CD4-positive, alpha-beta T cell treated with Interleukin-6 for 4 hours (primary cell): ENCODE measurements at regions not wholly inside any gene's neighbourhood (a gene's known extent, or its start where the extent isn't known, plus 50 kb on each side); places are given as distances from the start of the nearest gene placed in this dataset.

Experiments
- DNase-seq: peaks from one replicate; pipeline ENCODE4 v3.0.0-alpha.2; 2020; ENCODE audit warnings: mixed read lengths

DNA sequence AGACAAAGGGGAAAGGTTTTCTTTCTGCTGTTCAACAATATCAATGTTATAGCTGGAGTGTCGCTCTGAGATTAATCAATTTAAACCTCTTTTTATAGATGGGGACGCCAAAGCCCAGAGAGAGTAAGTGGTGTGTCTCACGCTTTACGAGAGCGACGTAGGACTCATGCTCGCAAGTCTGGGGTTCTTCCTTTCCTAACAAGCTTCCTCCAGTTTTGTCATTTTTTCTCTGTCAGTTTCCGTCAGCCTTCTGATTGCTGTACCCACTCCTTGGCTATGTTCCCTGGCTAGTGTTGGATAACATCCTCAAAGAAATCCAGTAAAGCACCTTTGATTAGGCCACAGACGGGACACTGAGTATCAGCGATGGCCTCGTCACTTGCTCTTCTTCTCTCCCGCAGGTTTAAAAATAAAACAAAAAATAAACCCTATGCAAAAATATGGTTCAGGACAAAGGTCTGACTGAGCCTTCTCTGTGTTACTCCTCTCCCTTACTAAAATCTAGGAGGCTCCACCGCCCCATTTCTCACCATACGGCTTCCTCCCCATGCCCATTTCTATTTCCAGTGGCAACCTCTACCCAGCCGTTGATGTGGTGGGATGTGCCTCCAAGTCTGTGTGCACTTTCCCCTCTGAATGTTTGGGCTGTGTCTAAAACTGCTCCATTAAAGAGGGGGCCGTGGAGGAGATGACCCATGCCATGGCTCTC, 172.7 kb upstream of the PARP11 start:
- DNase-seq, result no peak

DNA sequence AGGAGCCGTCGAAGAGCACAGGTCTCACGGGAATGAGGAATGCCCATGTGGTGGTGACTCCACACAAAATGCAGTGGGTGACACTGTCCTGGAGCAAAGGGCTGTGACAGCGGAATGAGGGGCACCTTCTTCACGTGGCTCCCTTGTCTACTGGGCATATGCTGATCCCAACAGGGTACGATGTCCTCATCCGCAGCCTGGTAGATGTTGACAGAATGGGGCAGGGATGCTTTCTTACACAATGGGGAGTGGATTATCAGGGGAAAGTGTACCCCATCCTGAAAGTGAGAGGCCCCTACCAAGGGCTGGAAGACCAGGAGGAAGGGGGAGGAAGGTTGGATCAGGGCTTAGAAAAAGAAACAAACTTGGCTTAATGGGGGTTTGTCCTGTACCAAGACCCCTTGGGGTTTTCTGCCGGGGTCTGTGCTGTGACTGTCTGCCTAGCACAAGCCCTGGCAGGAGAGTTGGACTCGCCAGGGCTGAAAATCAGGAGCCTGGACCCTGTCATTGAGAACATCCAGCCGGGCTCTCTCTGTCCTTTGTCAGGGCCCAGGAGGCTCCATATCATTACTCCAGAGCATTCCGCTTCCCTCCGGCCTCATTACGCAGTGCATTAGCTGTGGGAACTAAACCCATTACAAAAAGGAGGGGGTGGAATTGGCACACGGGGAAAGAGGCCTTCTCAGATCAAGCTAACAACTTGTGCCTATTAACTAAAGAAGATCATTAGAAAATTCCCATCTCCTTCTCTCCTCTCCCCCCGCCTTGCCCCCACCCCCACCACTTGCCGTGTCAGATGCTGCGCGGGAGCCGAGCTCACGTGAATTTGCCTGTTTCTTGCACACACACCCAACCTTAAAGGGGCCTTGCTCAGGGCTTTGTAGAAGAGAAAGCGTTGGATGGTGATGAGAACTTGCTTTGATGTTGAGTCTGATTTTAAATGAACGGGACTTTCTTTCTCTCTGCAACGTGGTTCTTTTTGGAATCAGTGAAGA, 171.8 kb upstream of the PARP11 start:
- no peak for DNase-seq

DNA sequence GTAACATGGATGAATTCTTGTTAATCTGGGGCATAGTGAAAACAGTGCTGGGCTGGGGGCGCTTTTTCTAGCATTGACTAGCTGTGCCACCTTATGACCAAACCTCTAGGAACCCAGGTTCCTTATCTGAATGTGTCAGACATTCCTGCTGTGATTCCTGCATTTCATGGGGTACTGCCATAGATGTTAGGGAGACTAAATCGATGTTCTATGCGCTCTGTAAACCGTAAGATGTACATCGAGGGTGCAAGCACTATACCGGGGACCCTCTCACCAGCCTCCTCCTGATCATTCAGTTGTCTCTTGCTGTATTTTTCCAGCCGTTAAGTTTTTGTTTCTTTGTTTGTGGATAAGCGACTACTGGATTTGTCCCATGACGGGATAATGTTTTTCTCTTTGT, 170.9 kb upstream of the PARP11 start:
- no peak for DNase-seq

DNA sequence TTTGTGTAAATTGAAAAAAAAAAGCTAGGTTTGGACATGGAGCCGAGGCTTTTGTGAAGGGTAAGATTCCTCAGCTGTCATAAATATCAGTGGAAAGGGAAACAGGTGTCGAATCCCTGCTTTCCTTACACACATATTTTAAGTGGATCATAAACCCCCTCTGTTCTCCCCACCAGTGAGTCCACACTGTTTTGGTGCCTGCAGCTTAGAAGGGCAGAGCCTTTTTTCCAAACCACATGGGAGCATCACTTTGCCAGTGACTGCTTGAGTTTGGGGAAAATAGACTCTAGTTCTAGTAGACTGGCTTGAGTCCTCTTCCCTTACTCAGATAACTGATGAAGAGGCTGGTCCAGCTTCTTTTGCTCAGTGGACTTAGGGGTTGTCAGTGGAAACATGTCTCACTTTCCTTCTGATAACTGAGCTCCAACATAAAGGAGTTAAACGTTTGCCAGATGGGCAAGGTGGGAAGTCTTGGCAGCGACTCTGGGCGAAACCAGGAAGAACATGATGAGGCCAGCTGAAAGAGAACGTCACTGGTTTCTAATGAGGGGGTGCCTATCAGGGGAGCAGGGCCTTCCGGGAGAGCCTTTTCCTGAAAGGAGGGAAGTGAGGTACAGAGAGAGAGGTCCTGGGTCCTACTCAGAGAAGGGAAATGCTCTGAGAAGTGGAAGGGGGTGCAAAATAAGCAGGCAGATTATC, 168.1 kb upstream of the PARP11 start:
- no peak for DNase-seq

DNA sequence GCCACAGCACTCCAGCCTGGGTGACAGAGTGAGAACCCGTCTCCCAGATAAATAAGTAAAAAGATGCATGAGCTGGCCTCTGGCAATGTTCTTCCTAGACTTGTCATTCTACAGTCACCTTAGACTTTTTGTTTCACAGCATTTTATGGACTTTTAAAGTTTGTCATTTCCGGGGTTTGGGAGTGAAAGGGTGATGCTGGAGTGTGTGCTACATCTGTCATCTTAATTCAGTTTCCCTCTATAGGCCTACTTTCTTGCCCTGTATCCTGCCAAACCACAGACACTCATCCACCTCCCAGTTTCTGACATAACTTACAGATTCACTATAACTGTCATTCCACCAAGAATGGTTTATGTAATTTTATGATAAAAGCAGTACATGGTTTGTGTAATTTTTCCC, 166.7 kb upstream of the PARP11 start:
- DNase-seq, result no peak

DNA sequence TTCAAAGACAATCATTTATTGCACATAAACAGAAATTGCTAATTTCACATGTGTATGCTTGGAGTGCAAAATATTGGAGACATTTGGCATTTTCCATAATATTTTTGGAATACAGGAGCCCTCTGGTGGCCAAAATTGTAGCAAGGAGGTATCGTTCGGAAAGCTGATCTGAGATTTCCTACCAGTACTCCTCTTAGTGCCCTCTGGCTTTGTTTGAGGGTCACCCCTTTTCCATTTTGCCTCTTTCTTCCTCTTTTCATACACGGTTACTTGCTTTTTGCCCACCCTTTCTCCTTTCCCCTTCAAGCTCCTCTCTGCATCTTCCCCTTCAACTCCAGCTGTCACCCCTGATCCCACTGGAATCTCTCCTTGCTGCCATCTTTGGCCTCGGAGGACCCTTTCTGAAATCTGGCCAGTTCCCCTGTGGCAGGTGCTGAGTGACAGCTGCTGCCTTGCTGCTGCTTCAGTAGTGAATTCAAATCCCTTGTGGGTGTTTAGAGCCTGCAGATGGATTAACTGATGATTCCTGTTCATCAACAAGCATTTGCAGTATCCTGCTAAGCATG, 164.6 kb upstream of the PARP11 start:
- peak; percentile 51 for DNase-seq

DNA sequence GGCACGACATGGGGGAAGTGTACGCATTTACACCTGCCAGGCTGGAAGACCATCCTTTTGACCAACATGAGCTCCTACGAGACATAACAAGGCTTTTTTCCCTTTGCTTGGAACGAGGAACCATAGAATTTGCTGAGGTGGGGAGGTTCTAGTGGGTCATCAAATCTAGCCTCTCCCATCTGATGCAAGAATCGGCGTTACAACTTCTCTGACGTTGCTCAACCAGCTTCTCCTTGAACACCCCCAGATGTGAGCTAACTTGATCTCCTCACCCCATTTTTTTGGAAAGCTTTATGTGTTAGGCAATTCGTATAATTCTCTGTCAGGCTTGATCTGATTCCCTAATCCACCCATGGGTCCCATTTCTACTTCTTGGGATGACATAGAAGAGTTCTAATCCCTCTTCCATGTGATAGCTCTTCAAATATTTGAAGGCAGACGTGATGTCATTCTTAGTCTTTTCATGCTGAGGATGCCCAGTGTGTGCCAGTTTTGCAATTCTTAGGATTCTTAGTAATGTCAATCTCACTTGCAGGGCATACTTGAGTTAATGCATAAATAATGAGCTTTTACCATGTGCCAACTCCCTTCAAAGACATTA, 163.6 kb upstream of the PARP11 start:
- no peak for DNase-seq

DNA sequence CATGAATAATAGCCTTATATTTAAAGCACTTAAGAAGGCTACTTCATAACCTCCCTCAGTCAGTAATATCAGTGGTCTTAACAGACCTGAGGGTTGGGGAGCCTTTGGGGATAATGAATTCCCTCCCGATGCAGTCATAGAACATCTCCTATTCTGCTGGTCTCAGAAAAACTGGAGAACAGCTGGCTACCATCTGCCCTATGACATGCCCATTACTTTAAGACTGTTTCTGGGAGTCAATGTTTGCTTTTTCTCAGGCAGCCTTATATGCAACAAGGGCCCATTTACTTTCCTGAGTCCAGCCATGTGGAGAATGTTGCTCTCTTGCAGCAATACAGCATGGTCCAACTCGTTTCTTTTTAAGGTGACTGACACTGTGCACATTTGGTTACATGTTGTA, 161.7 kb upstream of the PARP11 start:
- DNase-seq, result no peak

DNA sequence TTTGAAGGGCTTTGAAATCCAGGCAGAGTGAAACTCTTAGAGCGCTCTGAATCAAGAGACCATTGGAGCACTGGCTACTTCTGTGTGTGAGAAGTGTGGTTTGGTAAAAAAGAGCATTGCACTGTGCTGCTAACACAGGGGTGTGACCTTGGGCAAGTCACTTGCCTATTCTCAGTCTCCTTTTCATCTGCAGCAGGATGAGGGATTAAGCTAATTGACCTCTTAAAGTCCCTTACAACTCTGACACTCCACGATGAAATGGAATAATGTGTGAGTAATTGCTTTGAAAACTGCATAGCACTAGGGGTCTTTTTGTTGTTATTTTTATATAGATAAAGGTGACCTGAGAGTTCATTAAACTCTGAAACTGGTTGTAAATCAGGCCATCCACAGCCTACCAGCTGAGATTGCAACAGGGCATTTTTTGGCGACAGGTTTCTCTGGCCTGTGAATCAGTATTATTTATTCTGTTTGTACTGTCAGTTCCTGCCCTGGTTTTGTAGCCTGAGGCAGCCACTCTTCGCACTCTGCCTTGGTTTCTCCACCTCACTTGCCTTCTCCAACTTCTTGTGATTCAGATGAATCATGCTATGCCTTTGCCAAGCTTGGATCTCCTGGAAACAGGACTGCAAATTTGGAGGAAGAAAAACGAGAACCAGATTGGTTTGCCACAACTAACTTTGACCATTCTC, 159.9 kb upstream of the PARP11 start:
- DNase-seq, result no peak

DNA sequence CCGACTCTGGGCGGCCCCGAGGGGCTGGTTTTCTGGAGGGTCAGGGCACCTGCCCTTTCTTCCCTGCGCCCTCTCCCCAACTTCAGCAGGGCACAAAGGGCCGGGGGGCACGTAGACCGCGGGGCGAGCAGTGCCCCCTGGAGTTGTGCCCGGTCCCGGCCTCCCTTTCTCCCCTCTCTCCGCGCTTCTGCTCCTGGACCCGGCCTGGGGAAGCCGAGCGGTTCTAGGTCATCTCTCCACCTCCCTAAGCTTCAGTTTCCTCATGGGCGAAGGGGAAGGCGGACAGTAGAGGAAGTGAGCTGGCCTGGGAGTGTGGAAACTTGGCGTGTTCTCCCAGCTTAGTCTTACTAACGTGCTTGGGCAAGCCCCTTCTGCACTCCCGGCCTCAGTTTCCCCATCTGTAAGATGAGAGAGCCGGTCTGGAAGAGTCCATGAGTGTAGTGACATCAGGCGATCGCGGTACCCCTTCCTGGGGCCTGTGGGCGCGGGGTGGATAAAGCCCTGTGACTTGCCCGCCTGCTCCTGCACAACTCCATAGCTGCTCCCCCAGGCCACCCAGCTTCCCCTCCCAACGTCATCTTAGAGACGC, 158.6 kb upstream of the PARP11 start:
- DNase-seq, result no peak

DNA sequence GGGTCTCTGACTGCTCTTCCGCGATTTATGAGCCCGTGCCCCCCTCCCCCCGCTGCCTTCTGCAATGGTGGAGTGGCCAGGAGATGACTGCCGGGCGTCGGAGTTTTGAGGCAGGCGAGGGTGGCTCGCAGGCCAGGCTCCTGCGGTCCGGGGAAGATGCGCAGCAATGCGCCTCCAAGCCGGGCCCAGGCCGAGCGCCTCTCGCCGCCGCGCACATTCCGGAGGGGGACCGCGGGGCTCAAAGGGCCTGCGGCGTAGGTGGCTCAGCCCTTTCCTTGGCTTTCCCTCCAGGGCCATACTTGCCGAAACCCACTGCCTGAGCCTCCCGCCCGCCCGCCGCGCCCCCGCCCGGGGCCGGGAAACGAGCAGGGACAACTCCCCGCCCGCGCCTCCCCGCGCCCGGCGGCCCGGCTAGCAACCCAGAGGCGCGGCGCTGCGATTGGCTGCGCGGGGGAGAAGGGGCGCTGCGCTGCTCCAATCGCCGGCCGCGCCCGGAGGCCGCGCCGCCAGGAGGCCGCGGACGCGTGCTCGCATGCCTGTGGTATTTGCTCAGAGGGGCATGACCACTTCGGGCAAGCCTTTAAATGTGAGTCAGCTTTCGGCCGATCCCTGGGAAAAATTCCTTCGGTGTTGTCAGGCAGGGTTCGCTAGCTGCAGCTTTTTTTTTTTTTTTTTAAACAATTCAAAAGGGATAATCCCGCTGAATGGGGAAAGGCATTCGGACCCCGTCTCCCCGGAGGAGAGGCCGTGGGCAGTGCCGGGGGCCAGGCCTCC, 157.9 kb upstream of the PARP11 start:
- peak; percentile 83 for DNase-seq

DNA sequence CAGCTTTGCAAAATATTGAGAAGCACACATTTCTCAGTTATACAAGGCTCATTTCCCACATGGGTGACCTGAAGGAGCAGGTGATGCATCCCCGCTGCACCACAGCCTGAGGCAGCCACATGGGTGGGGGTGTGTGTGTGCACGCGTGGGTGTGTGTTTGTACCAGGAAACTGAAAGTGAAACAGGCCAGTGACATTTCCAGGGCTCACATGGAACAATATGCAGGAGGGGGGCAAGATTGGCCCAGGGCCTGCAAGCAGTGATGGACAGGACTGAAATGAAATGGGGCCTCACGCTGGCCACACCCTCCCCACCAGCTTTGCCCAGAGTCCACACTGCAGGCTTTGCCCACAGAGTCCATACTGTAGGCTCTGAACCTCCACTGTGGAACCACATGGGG, 154.2 kb upstream of the PARP11 start:
- DNase-seq, result peak; percentile 85

DNA sequence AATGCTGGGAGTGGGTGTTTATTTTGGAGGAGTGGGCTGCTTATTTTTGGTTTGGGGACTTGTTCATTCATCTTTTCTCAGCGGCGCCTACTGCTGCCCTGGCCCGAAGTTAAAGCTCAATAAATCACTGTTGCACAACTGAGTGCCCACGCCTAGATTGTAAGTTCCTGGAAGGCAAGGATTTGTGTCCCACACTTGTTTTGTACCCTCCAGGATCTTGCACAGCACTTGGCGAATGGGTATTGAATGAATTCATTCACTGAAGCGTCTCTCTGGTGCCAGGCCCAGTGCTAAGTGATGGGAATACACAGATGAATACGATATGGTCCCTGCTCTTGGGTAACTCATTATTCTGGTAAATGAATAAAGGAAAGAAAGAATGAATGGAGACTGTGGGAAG, 153.3 kb upstream of the PARP11 start:
- DNase-seq, result no peak

DNA sequence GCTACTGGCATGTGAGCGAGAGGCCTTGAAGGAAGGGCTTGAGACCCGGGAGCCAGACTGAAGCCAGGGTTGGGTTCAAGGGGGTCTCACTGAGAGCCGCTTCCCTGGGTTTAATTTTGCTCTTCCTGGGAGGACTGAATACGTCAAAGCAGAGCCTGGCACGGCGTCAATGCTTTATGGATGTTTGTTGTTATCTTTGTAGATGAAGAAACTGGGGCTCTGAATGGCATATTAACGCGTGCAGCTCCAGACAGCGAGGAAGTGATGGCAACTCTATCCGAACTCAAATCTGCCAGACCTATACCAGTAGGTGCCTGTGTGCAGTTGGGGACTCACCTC, 152.8 kb upstream of the PARP11 start:
- DNase-seq, result no peak

DNA sequence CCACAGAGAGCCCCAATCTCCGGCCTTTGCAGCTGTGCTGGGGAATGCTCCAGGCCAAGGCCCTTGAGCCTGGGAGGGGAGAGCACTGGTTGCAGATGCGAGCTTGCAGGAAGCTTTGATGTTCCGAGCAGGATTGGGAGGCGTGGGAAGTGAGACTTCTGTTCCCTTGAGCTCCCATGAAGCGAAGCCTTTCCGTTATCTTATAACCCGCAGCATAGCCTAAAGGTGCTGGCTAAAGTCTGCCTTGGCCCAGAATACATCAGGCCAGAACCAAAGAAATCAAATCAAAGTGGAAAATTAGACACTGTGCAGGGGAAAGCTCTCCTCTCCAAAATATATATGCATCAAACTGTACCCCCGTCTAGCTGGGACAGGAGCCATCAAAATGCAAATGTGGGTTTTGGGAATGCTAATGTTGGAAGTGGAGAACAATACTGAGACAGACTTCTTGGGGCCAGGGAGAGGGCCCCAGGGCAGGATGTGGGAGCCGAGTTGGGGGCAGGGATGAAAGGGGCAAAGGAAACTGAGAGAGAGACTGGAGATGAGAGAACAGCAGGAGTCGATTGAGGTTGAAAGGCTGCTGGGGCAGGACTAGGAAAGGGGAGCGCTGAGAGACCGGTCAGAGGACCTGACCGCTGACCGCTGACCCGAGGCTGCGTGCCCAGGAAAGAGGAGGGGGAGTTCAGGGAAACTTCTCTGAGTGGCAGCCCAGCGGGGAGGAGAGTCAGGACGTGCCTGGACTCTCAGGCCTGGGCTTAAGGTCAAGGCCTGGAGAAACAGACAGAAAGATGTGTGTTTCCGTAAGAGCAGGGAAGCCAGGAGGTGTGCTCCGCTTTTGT, 152.2 kb upstream of the PARP11 start:
- DNase-seq, result no peak

DNA sequence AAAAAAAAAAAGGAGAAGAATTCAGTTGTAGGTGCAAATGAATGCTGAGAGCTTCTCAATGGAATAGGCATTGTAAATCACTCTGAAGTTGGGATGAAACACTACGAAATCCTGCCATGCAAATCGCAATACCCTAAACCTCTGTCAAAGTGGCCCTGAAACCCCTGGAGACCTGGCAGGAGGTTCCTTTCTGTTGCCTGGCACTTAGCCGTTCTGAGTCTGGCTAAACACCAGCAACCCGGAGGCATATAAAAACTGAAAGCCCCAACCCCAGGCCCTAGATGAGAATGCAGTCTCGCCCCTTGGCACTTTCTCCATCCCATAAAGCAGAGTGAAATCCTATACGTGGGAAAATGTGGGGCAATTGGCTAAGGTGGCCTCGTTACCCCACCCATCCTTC, 151.5 kb upstream of the PARP11 start:
- no peak for DNase-seq

DNA sequence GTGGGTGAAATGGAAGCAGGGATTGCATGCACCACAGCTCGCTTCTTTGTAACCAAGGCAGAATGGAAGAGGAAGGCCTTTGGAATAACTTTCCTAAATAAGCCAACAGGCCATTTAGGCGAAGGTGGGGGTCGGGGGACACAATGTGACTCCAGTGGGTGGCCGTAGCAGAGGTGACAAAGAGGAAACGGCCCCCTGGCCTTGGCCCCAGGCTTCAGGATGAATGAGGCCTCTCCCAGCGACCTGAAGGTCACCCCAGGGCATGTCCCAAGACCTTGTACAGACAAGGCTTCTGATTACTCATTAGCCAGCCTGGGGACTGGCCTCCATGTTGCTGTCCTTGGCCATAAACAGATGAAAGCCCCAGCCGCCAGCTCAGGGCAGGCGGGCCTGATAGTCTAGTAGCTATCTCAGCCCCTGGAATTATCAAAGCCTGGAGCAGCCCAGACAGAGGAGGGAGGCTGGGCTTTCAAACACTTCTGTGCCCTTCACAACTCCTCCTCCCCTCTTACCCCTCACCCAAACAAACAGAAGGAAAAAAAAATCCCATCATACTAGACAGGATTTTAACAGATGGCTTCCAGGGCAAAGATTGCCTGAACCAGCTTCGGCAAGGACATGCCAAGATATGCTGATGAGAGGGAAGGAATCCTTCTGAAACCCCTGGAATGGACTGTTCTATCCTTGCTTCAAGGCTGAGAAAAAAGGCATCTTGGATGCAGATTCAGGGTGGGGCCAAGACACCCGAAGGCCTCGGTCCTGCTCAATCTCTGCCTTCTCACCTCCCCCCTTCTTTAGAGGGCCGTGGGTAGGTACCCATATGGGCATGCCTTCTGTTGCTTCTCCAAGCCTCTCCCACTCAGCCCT, 142.3 kb upstream of the PARP11 start:
- no peak for DNase-seq

DNA sequence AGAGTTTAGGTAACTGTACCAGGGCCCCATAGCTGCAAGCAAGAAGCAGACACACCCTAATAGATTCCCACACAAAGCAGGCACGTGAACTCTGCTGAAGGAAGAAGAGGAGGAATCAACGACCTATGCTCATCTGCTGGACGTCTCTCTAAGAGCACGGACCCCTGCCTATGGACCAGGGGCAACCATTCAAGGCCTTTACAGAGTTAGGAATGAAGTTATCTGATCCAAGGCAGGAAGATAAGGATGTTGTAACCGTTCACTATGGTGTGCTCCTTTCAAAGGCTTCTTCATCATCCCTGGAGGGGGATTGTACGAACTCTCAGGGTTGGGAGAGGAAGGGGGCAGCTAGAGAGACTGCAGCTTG, 141.6 kb upstream of the PARP11 start:
- DNase-seq, result no peak

DNA sequence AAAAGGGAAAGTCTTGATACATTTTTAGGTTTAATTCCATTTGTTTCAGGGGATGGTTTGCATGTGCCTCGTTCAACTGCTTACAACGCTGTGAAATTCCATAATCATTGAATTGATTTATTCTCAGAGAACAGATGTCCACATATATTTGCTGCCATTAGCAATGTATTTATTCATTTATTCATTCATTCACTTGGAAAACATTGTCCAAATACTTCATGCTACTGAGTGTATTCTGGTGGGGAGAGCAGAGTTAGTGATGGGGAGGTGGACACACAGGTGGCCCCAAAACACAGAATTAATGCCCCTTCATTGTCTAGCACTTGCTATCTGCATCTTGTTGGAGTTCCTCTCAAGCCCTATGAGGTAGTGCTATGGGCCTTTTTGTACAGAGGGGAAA, 141.2 kb upstream of the PARP11 start:
- DNase-seq, result no peak
